Sigmoid colon (tissue), 6 donors: ENCODE measurements at regions not wholly inside any gene's neighbourhood (a gene's known extent, or its start where the extent isn't known, plus 50 kb on each side); places are given as distances from the start of the nearest gene placed in this dataset.

Experiments
- DNase-seq: peaks from one replicate; pipeline ENCODE4 v3.0.0-alpha.2; 2019
- H3K27ac ChIP-seq, 4 donors: fragments of 200-600 bp; sonication (generic); one replicate each; pipeline ENCODE4 v1.5.1; 2016 to 2019; ENCODE audit warnings: mild to moderate bottlenecking in 1 of 4
- H3K27me3 ChIP-seq, 3 donors: fragments of 200-600 bp; sonication (generic); one replicate each; pipeline ENCODE4 v1.5.1; 2019; ENCODE audit warnings: mild to moderate bottlenecking in 1 of 3
- H3K36me3 ChIP-seq, 4 donors: fragments of 200-600 bp; sonication (generic); one replicate each; pipeline ENCODE4 v1.5.1; 2016 to 2019
- H3K4me1 ChIP-seq, 4 donors: fragments of 200-600 bp; sonication (generic); one replicate each; pipeline ENCODE4 v1.5.1; 2017 to 2019
- H3K4me3 ChIP-seq, 4 donors: fragments of 200-600 bp; sonication (generic); one replicate each; pipeline ENCODE4 v1.5.1; 2017 to 2019; ENCODE audit warnings: mild to moderate bottlenecking in 2 of 4, moderate library complexity in 1 of 4
- H3K9me3 ChIP-seq, 4 donors: fragments of 200-600 bp in 3 of 4; sonication (generic) in 3 of 4; one replicate each; pipeline versions ENCODE4 v1.5.1 to v1.6.1; 2013 to 2019
- CTCF ChIP-seq, 4 experiments: fragments of 450-650 bp in 3 of 4; fragments of 200-600 bp in 1 of 4; IDR thresholded peaks; one replicate each; pipeline ENCODE4 v1.5.1; 2016 to 2019; ENCODE audit warnings: antibody characterized with exemption in 4 of 4, mild to moderate bottlenecking in 3 of 4, moderate library complexity in 2 of 4
- EP300 ChIP-seq, 4 donors: sonication (generic); formaldehyde crosslinking; IDR thresholded peaks; one replicate each; pipeline ENCODE4 v1.6.1; 2017; ENCODE audit warnings: antibody characterized with exemption in 4 of 4
- POLR2A ChIP-seq, 2 donors: fragments of 450-650 bp; IDR thresholded peaks; one replicate each; pipeline ENCODE4 v1.6.1; 2016; ENCODE audit warnings: antibody characterized with exemption in 2 of 2, mild to moderate bottlenecking in 2 of 2, moderate library complexity in 2 of 2
- POLR2AphosphoS5 ChIP-seq, 4 donors: sonication (generic); formaldehyde crosslinking; IDR thresholded peaks; one replicate each; pipeline ENCODE4 v1.6.1; 2017; ENCODE audit warnings: antibody characterized with exemption in 4 of 4
- WGBS, 2 donors: extraction: QIAGEN DNeasy Blood & Tissue Kit; methylation state at CpG; one replicate each; pipeline ENCODE4 v1.1.7; 2013; 5-methylcytosine and 5-hydroxymethylcytosine counted together
- intact Hi-C: fragments of 100-400 bp; cut with DNase I; formaldehyde crosslinking; loops from one replicate; pipeline ENCODE4 v1.15.1; 2023
- donor health status: healthy with polysubstance abuse.
- donor health status: healthy.

- Histone ChIP-seq H3K27ac (no peak overlapping the region), H3K27me3 (no peaks in the 10 kb centered on the region), H3K4me1 (peaks cover 0 to 13% (median 4%) of the 10 kb centered on the region in 4 donors), H3K36me3 (no peaks in the 10 kb centered on the region), H3K9me3 (no peaks in the 10 kb centered on the region), H3K4me3 (no peak overlapping the region)
- no peak for DNase-seq
- TF ChIP-seq POLR2A (IDR thresholded peaks at IDR 0.05) (no peak), CTCF (IDR thresholded peaks at IDR 0.05) (no peak)
- intact Hi-C loops = no loop called here
- 76 to 77% methylated on average over 4 of the region's 4 CpGs for WGBS, 2 donors
Measured at GRCh38 chr3:187931770-187932278, 186.6 kb upstream of the BCL6 start.

DNA sequence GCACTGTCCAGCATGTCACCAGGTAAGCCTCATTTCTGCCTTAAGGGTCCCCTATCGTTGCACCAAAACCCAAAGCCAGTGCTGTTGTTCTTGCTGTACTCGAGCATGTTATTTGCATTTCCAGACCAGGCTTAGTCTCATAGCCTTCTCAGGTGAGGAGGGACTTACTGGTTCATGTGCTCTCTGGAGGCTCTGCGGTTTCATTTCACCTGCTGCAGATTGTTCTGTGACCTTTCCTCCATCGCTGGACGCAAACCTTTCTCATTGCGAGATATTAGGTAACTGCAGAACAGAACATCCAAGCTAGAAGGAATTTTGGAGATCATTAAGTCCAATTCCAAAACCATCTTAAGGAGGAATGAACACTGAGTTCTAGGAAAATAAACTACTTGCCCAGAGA lies 187.3 kb upstream of the BCL6 start:
- Histone ChIP-seq H3K4me3 (no peak overlapping the region), H3K27ac (no peak overlapping the region), H3K9me3 (no peaks in the 10 kb centered on the region), H3K4me1 (peaks cover 0 to 13% (median 4%) of the 10 kb centered on the region in 4 donors), H3K36me3 (no peaks in the 10 kb centered on the region), H3K27me3 (no peaks in the 10 kb centered on the region)
- DNase-seq = no peak
- TF ChIP-seq POLR2A (IDR thresholded peaks at IDR 0.05) = no peak
- intact Hi-C loops = no loop called here
- 90 to 96% methylated on average over 6 of the region's 6 CpGs for WGBS, 2 donors

DNA sequence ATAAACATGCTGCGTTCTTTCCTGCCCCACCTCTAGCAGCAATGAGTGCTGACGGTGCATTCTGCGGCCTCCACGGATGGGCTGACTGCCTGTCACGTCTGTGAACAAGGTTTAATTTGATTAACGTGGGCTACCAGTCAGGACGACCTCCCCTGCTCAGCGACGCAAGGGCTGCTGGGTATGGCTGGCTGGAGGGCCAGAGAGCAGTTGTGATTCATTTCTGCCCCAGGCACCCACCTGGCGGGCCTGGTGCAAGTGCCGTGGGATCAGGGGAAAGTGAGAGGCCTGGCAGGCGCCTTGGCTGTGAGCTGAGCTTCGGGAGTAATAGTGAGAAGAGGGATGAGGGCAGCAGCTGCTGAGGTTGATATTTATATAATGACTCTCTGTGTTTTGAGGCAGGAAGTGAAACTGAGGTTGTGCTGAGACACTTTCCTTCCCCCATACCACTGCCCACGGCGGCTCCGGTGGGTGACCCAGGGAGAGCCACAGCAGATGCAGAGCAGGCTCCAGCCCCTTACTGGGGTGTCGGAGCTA lies 190.4 kb upstream of the BCL6 start:
- no peak for DNase-seq
- TF ChIP-seq EP300 (IDR thresholded peaks at IDR 0.05) (no peak), POLR2A (IDR thresholded peaks at IDR 0.05) (no peak), POLR2AphosphoS5 (IDR thresholded peaks at IDR 0.05) (no peak), CTCF (IDR thresholded peaks at IDR 0.05) (no peak)
- H3K27me3 ChIP-seq = no peaks in the 10 kb centered on the region
- no peak overlapping the region for H3K4me3 ChIP-seq
- intact Hi-C loops = no loop called here
- 50 to 74% methylated on average over 17 of the region's 17 CpGs for WGBS, 2 donors
- H3K9me3 ChIP-seq = no peaks in the 10 kb centered on the region
- no peak overlapping the region for H3K27ac ChIP-seq
- H3K36me3 ChIP-seq = no peaks in the 10 kb centered on the region
- no peaks in the 10 kb centered on the region for H3K4me1 ChIP-seq

DNA sequence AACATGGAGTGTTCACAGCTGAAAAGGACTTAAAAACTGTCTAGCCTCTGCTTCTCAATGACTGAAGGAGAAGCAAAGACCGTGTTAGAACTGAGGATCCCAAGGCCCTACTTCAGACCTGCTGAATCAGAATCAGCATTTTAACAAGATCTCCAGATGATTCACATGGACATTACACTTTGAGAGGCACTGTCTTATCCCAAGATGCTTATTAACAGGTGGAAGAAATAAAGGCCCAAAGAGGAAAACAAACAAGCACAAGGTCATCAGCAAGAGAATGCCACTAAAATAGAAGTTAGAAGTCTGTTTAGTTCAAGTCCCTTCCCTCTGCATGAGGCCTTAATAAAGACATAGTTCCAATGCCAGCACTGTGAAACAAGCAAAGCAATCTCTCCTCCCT lies 191.4 kb upstream of the BCL6 start:
- intact Hi-C loops = no loop called here
- Histone ChIP-seq H3K4me3 (no peak overlapping the region), H3K36me3 (no peaks in the 10 kb centered on the region), H3K27ac (no peak overlapping the region), H3K9me3 (no peaks in the 10 kb centered on the region), H3K27me3 (no peaks in the 10 kb centered on the region), H3K4me1 (no peaks in the 10 kb centered on the region)
- no peak for DNase-seq
- TF ChIP-seq POLR2A (IDR thresholded peaks at IDR 0.05) (no peak), POLR2AphosphoS5 (IDR thresholded peaks at IDR 0.05) (no peak), CTCF (IDR thresholded peaks at IDR 0.05) (no peak), EP300 (IDR thresholded peaks at IDR 0.05) (no peak)
- WGBS, 2 donors = 91 to 95% methylated on average over 1 of the region's 1 CpG

DNA sequence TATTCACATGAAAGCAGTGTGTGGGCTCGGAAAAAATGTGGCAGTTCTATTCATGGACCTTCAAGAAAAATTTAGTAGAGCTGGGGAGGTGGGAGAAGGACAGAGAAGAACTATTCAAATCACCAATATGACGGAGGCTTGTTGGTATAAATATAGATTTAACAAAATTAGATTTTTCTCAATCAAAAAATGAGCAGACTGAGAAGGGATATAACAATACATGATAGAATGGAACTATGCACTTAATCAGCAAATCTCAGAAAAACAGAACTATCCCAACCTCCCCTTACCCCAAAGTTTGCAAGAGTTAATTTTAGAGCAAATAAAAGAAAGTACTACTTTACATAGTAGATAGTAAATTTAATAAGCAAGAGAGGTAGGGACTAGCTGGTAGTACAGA lies 194.6 kb upstream of the BCL6 start:
- H3K9me3 ChIP-seq = no peaks in the 10 kb centered on the region
- TF ChIP-seq POLR2A (IDR thresholded peaks at IDR 0.05) (no peak), EP300 (IDR thresholded peaks at IDR 0.05) (no peak), POLR2AphosphoS5 (IDR thresholded peaks at IDR 0.05) (no peak), CTCF (IDR thresholded peaks at IDR 0.05) (no peak)
- intact Hi-C loops = loop anchor here (5.0 kb wide), 1 partner anchor 43 kb away; no protein-coding TSS in a partner anchor
- no peaks in the 10 kb centered on the region for H3K27me3 ChIP-seq
- H3K27ac ChIP-seq = no peak overlapping the region
- no peak overlapping the region for H3K4me3 ChIP-seq
- no peaks in the 10 kb centered on the region for H3K4me1 ChIP-seq
- no peak for DNase-seq
- no peaks in the 10 kb centered on the region for H3K36me3 ChIP-seq
- WGBS, 2 donors = 88 to 95% methylated on average over 2 of the region's 2 CpGs
